Epithelial cell of proximal tubule (primary cell): ENCODE measurements at regions not wholly inside any gene's neighbourhood (a gene's known extent, or its start where the extent isn't known, plus 50 kb on each side); places are given as distances from the start of the nearest gene placed in this dataset.
A peak's percentile ranks its signal among the peaks of the same experiment; 100 is the strongest.

ENCODE experiments used
- DNase-seq: peaks from one replicate; pipeline ENCODE4 v3.0.0-alpha.2; 2011; ENCODE audit warnings: low read depth
- H3K4me3 ChIP-seq: 2 replicates; pipeline ENCODE4 v1.5.1; 2011; ENCODE audit warnings: low read depth, mild to moderate bottlenecking, low read length
- CTCF ChIP-seq: conservative IDR thresholded peaks from 2 replicates; pipeline ENCODE4 v1.5.1; 2012; ENCODE audit warnings: low read depth, mild to moderate bottlenecking, low read length

- no peak for TF ChIP-seq CTCF
- DNase-seq: no peak
- H3K4me3 ChIP-seq: no peak overlapping the region
These were observed 172.8 kb upstream of the PSMD7 start for GRCh38 chr16:74123826-74124225.

GRCh38 chr16:74123195-74123594 is 173.4 kb upstream of the PSMD7 start:
- TF ChIP-seq CTCF: no peak
- DNase-seq: no peak
- no peak overlapping the region for H3K4me3 ChIP-seq

- no peak overlapping the region for H3K4me3 ChIP-seq
- TF ChIP-seq CTCF: no peak
- no peak for DNase-seq
These were observed 178.8 kb upstream of the PSMD7 start for GRCh38 chr16:74117798-74118197.

- DNase-seq: no peak
- H3K4me3 ChIP-seq: no peak overlapping the region
- TF ChIP-seq CTCF: no peak
These were observed 183.1 kb upstream of the PSMD7 start for GRCh38 chr16:74113545-74113944.

GRCh38 chr16:74111456-74111982 is 185.1 kb upstream of the PSMD7 start:
- H3K4me3 ChIP-seq: no peak overlapping the region
- no peak for DNase-seq
- TF ChIP-seq CTCF: no peak

GRCh38 chr16:74107795-74108610 is 188.6 kb upstream of the PSMD7 start:
- TF ChIP-seq CTCF: peak; percentile 62
- DNase-seq: peak; percentile 6
- no peak overlapping the region for H3K4me3 ChIP-seq

GRCh38 chr16:74104022-74104421 is 192.6 kb upstream of the PSMD7 start:
- TF ChIP-seq CTCF: no peak
- no peak overlapping the region for H3K4me3 ChIP-seq
- no peak for DNase-seq
